GM23338 (cell line): ENCODE measurements at regions not wholly inside any gene's neighbourhood (a gene's known extent, or its start where the extent isn't known, plus 50 kb on each side); places are given as distances from the start of the nearest gene placed in this dataset.

Experiments used
- CREB1 ChIP-seq: fragments of 250-450 bp; sonication (Bioruptor Pico); IDR thresholded peaks from 2 replicates; pipeline ENCODE4 v1.5.0; 2020; ENCODE audit warnings: low read depth, mild to moderate bottlenecking, moderate library complexity
- EZH2 ChIP-seq: fragments of 200-600 bp; sonication (generic); IDR thresholded peaks from one replicate; pipeline ENCODE4 v1.8.0; 2017; ENCODE audit warnings: antibody characterized with exemption, mild to moderate bottlenecking, low read depth; ENCODE audit not compliant: unreplicated experiment
- EZH2phosphoT487 ChIP-seq: fragments of 200-600 bp; sonication (generic); IDR thresholded peaks from one replicate; pipeline ENCODE4 v1.8.1; 2018; ENCODE audit warnings: antibody characterized with exemption; ENCODE audit not compliant: unreplicated experiment
- JUNB ChIP-seq: IDR thresholded peaks from one replicate; pipeline ENCODE4 v1.6.1; 2016; ENCODE audit warnings: antibody characterized with exemption; ENCODE audit not compliant: unreplicated experiment
- NANOG ChIP-seq: IDR thresholded peaks from 2 replicates; pipeline ENCODE4 v1.6.1; 2016; ENCODE audit warnings: antibody characterized with exemption, borderline replicate concordance
- POLR2AphosphoS5 ChIP-seq: IDR thresholded peaks from 2 replicates; pipeline ENCODE4 v1.6.1; 2016; ENCODE audit warnings: antibody characterized with exemption, low read depth
- STAT1 ChIP-seq: IDR thresholded peaks from one replicate; pipeline ENCODE4 v1.6.1; 2016; ENCODE audit warnings: antibody characterized with exemption; ENCODE audit not compliant: unreplicated experiment
- ZNF331 ChIP-seq: fragments of 250-450 bp; sonication (Bioruptor Pico); IDR thresholded peaks from 2 replicates; pipeline ENCODE4 v1.5.0; 2020; ENCODE audit warnings: low read depth, mild to moderate bottlenecking, moderate library complexity
- TF ChIP-seq, protein P1 (sequence below), 2 experiments: fragments of 200-600 bp in 1 of 2; sonication (generic) in 1 of 2; conservative IDR thresholded peaks; 2 replicates each; pipeline versions ENCODE4 v1.5.1 to v1.6.1; 2016 to 2017; ENCODE audit warnings: antibody characterized with exemption in 2 of 2, low read depth in 2 of 2, mild to moderate bottlenecking in 2 of 2, moderate library complexity in 1 of 2
- TF ChIP-seq, protein P2 (sequence below): IDR thresholded peaks from 2 replicates; pipeline ENCODE4 v1.6.1; 2016; ENCODE audit warnings: antibody characterized with exemption
- TF ChIP-seq, protein P3 (sequence below): fragments of 250-450 bp; sonication (Bioruptor Pico); IDR thresholded peaks from 2 replicates; pipeline ENCODE4 v1.5.0; 2020; ENCODE audit warnings: mild to moderate bottlenecking, moderate library complexity

DNA sequence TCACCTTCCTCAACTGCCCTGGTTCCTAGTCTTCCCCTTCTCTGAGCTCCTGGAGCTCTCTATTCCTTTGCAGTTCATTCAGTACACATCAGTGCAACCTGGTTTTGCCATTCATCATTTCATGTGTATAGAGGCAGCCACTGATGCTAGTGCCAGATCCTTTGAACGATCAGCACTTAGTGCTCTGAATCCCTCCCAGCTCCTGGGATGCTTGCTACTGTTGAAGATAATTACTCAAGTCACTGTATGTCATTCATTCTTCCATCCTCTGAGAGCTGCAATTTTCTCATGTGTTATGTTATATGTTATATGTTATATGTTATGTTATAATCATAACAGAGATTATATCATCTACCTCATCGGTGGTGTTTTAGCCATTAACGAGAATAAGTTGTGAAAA, 98.5 kb upstream of the UXS1 start:
- TF ChIP-seq, protein P1, sequence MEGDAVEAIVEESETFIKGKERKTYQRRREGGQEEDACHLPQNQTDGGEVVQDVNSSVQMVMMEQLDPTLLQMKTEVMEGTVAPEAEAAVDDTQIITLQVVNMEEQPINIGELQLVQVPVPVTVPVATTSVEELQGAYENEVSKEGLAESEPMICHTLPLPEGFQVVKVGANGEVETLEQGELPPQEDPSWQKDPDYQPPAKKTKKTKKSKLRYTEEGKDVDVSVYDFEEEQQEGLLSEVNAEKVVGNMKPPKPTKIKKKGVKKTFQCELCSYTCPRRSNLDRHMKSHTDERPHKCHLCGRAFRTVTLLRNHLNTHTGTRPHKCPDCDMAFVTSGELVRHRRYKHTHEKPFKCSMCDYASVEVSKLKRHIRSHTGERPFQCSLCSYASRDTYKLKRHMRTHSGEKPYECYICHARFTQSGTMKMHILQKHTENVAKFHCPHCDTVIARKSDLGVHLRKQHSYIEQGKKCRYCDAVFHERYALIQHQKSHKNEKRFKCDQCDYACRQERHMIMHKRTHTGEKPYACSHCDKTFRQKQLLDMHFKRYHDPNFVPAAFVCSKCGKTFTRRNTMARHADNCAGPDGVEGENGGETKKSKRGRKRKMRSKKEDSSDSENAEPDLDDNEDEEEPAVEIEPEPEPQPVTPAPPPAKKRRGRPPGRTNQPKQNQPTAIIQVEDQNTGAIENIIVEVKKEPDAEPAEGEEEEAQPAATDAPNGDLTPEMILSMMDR (conservative IDR thresholded peaks at IDR 0.05; ENCODE audit: low read depth in 2 of 2): no peak
- TF ChIP-seq JUNB (no peak), POLR2AphosphoS5 (no peak), EZH2 (no peak), EZH2phosphoT487 (no peak), STAT1 (no peak), CREB1 (CRISPR knock-in tag) (no peak), ZNF331 (CRISPR knock-in tag) (no peak), NANOG (no peak)
- TF ChIP-seq, protein P2, sequence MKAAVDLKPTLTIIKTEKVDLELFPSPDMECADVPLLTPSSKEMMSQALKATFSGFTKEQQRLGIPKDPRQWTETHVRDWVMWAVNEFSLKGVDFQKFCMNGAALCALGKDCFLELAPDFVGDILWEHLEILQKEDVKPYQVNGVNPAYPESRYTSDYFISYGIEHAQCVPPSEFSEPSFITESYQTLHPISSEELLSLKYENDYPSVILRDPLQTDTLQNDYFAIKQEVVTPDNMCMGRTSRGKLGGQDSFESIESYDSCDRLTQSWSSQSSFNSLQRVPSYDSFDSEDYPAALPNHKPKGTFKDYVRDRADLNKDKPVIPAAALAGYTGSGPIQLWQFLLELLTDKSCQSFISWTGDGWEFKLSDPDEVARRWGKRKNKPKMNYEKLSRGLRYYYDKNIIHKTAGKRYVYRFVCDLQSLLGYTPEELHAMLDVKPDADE: no peak
- TF ChIP-seq, protein P3, sequence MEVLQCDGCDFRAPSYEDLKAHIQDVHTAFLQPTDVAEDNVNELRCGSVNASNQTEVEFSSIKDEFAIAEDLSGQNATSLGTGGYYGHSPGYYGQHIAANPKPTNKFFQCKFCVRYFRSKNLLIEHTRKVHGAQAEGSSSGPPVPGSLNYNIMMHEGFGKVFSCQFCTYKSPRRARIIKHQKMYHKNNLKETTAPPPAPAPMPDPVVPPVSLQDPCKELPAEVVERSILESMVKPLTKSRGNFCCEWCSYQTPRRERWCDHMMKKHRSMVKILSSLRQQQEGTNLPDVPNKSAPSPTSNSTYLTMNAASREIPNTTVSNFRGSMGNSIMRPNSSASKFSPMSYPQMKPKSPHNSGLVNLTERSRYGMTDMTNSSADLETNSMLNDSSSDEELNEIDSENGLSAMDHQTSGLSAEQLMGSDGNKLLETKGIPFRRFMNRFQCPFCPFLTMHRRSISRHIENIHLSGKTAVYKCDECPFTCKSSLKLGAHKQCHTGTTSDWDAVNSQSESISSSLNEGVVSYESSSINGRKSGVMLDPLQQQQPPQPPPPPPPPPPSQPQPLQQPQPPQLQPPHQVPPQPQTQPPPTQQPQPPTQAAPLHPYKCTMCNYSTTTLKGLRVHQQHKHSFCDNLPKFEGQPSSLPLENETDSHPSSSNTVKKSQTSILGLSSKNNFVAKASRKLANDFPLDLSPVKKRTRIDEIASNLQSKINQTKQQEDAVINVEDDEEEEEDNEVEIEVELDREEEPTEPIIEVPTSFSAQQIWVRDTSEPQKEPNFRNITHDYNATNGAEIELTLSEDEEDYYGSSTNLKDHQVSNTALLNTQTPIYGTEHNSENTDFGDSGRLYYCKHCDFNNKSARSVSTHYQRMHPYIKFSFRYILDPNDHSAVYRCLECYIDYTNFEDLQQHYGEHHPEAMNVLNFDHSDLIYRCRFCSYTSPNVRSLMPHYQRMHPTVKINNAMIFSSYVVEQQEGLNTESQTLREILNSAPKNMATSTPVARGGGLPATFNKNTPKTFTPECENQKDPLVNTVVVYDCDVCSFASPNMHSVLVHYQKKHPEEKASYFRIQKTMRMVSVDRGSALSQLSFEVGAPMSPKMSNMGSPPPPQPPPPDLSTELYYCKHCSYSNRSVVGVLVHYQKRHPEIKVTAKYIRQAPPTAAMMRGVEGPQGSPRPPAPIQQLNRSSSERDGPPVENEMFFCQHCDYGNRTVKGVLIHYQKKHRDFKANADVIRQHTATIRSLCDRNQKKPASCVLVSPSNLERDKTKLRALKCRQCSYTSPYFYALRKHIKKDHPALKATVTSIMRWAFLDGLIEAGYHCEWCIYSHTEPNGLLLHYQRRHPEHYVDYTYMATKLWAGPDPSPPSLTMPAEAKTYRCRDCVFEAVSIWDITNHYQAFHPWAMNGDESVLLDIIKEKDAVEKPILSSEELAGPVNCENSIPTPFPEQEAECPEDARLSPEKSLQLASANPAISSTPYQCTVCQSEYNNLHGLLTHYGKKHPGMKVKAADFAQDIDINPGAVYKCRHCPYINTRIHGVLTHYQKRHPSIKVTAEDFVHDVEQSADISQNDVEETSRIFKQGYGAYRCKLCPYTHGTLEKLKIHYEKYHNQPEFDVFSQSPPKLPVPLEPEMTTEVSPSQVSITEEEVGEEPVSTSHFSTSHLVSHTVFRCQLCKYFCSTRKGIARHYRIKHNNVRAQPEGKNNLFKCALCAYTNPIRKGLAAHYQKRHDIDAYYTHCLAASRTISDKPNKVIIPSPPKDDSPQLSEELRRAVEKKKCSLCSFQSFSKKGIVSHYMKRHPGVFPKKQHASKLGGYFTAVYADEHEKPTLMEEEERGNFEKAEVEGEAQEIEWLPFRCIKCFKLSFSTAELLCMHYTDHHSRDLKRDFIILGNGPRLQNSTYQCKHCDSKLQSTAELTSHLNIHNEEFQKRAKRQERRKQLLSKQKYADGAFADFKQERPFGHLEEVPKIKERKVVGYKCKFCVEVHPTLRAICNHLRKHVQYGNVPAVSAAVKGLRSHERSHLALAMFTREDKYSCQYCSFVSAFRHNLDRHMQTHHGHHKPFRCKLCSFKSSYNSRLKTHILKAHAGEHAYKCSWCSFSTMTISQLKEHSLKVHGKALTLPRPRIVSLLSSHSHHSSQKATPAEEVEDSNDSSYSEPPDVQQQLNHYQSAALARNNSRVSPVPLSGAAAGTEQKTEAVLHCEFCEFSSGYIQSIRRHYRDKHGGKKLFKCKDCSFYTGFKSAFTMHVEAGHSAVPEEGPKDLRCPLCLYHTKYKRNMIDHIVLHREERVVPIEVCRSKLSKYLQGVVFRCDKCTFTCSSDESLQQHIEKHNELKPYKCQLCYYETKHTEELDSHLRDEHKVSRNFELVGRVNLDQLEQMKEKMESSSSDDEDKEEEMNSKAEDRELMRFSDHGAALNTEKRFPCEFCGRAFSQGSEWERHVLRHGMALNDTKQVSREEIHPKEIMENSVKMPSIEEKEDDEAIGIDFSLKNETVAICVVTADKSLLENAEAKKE (CRISPR knock-in tag): no peak
